Parathyroid adenoma (tissue), 2 donors: ENCODE measurements at regions not wholly inside any gene's neighbourhood (a gene's known extent, or its start where the extent isn't known, plus 50 kb on each side); places are given as distances from the start of the nearest gene placed in this dataset.

ENCODE experiments used
- H2AFZ ChIP-seq: fragments of 300-600 bp; sonication (generic); one replicate; pipeline ENCODE4 v1.7.0; 2017; ENCODE audit warnings: antibody characterized with exemption, mild to moderate bottlenecking
- H3K27ac ChIP-seq: fragments of 300-600 bp; sonication (generic); one replicate; pipeline ENCODE4 v1.7.0; 2017
- H3K27me3 ChIP-seq: fragments of 300-600 bp; sonication (generic); one replicate; pipeline ENCODE4 v1.7.0; 2017; ENCODE audit warnings: low read length; ENCODE audit not compliant: control insufficient read depth, insufficient read depth
- H3K36me3 ChIP-seq: fragments of 300-600 bp; sonication (generic); one replicate; pipeline ENCODE4 v1.7.0; 2017; ENCODE audit warnings: low read length; ENCODE audit not compliant: control insufficient read depth, insufficient read depth
- H3K4me1 ChIP-seq: fragments of 300-600 bp; sonication (generic); one replicate; pipeline ENCODE4 v1.7.0; 2017; ENCODE audit warnings: control low read depth
- H3K4me2 ChIP-seq: fragments of 300-600 bp; sonication (generic); one replicate; pipeline ENCODE4 v1.7.0; 2017; ENCODE audit warnings: low read length
- H3K4me3 ChIP-seq: fragments of 300-600 bp; sonication (generic); one replicate; pipeline ENCODE4 v1.7.0; 2017; ENCODE audit warnings: low read depth, low read length
- H3K79me2 ChIP-seq: fragments of 300-600 bp; sonication (generic); one replicate; pipeline ENCODE4 v1.7.0; 2017; ENCODE audit warnings: control low read depth
- H3K9ac ChIP-seq: fragments of 300-600 bp; sonication (generic); one replicate; pipeline ENCODE4 v1.7.0; 2017; ENCODE audit warnings: mild to moderate bottlenecking
- H3K9me3 ChIP-seq: fragments of 300-600 bp; sonication (generic); one replicate; pipeline ENCODE4 v1.7.0; 2017; ENCODE audit warnings: low read length; ENCODE audit not compliant: control insufficient read depth
- TF ChIP-seq, protein P1 (sequence below): fragments of 300-600 bp; sonication (generic); IDR thresholded peaks from one replicate; pipeline ENCODE4 v1.7.0; 2017; ENCODE audit warnings: antibody characterized with exemption, mild to moderate bottlenecking
- donor health status: primary hyperparathyroidism.

DNA sequence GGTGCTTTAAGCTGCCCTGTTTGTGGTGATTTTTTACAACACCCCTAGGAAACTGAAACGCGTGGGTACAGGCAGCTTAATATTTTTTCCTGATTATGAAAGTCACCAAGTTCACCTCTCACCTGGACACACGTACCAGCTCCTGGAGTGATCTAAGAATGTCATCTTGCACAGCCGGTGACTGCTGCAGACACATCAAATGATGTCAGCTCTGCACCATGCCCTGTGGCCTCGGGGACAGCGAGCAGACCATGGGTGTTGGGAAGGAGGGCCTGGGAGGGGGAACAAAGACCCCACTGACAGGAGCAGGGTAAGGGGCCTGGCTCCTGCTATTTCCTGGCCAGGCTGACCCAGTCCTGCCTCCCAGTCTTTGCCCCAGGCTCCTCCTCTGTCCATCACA lies 272.7 kb downstream of the PARN start:
- Histone ChIP-seq H3K27ac (no peak overlapping the region), H3K4me3 (no peak overlapping the region), H3K9me3 (no peaks in the 10 kb centered on the region), H3K27me3 (no peaks in the 10 kb centered on the region), H3K4me1 (no peaks in the 10 kb centered on the region), H2AFZ (no peak overlapping the region), H3K36me3 (no peaks in the 10 kb centered on the region), H3K4me2 (no peak overlapping the region), H3K9ac (no peak overlapping the region), H3K79me2 (no peaks in the 10 kb centered on the region)
- TF ChIP-seq, protein P1, sequence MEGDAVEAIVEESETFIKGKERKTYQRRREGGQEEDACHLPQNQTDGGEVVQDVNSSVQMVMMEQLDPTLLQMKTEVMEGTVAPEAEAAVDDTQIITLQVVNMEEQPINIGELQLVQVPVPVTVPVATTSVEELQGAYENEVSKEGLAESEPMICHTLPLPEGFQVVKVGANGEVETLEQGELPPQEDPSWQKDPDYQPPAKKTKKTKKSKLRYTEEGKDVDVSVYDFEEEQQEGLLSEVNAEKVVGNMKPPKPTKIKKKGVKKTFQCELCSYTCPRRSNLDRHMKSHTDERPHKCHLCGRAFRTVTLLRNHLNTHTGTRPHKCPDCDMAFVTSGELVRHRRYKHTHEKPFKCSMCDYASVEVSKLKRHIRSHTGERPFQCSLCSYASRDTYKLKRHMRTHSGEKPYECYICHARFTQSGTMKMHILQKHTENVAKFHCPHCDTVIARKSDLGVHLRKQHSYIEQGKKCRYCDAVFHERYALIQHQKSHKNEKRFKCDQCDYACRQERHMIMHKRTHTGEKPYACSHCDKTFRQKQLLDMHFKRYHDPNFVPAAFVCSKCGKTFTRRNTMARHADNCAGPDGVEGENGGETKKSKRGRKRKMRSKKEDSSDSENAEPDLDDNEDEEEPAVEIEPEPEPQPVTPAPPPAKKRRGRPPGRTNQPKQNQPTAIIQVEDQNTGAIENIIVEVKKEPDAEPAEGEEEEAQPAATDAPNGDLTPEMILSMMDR, result no peak

DNA sequence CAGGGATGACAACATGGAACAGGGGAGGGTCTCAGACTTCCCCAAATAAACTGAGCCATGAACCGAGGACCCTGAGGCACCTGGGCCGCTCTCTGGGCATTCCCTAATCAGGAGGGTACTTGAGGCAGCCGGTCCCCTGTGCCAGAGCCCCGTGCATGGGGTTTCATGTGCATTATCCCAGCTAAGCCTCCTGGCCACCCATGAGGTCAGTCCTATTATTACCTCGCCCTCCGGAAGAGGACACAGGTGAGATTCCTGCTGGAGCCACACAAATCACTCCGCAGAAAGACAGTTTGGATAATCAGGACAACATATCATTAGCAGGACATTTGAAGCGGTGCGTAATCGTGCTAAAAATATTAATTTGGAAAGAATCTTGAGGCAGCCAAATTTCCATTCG lies 274.0 kb downstream of the PARN start:
- Histone ChIP-seq H3K9me3 (no peaks in the 10 kb centered on the region), H3K4me1 (no peaks in the 10 kb centered on the region), H3K9ac (no peak overlapping the region), H3K27me3 (no peaks in the 10 kb centered on the region), H2AFZ (no peak overlapping the region), H3K27ac (no peak overlapping the region), H3K79me2 (no peaks in the 10 kb centered on the region), H3K4me3 (no peak overlapping the region), H3K4me2 (no peak overlapping the region), H3K36me3 (no peaks in the 10 kb centered on the region)
- TF ChIP-seq, protein P1, result no peak

DNA sequence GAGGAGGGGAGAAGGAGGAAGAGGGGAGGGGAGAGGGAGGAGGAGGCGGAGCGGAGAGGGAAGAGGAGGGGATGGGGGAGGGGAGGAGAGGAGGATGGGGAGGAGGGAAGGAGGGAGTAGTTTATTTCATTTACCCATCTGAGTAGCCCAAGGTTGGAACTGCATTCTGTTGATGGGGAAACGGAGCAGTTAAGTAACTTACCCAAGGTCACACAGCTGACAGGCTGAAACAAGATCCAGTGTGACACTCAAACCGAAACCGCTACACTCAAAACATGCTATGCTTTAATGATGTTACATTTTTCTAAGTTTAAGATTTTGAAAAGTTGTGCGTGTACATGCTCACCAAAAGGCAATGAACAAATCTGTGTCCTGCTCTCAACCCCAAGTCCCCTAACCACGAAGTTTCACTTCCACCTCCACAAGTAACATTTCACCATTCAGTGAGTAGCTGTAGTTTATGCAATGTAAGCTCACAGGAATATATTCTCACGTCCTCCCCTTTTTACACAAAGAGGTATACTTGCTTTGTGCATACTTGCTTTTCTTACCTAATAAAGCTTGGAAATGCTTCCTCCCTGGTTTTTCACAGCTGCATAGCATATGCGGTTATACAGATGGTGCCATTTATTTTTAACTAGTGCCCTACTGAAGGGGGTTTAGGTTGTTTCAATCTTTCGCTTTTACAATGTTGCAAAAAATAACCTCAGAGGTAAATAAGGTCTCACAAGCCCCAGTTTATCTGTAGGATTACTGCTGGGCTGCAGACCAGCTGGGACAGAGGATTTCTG lies 275.3 kb downstream of the PARN start:
- H3K79me2 ChIP-seq, result no peaks in the 10 kb centered on the region
- H3K9ac ChIP-seq, result no peak overlapping the region
- no peaks in the 10 kb centered on the region for H3K36me3 ChIP-seq
- H3K4me3 ChIP-seq, result no peak overlapping the region
- H3K4me2 ChIP-seq, result no peak overlapping the region
- no peaks in the 10 kb centered on the region for H3K9me3 ChIP-seq
- TF ChIP-seq, protein P1, result no peak
- no peaks in the 10 kb centered on the region for H3K4me1 ChIP-seq
- no peaks in the 10 kb centered on the region for H3K27me3 ChIP-seq
- no peak overlapping the region for H2AFZ ChIP-seq
- H3K27ac ChIP-seq, result no peak overlapping the region

DNA sequence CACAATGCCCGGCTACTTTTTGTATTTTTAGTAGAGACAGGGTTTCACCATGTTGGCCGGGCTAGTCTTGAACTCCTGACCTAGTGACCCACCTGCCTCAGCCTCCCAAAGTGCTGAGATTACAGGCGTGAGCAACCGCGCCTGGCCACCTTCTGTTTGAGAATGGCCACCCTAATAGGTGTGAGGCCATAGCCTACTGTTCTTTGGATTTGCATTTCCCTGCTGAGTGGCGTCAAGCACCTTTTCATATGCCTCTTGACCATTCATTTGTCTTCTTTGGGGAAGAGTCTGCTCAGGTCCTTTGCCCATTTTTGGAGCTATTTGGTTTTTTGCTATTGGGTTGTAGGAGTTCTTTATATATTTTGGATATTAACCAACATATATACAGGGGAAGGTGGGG lies 276.7 kb downstream of the PARN start:
- Histone ChIP-seq H3K9ac (no peak overlapping the region), H3K4me2 (no peak overlapping the region), H3K79me2 (no peaks in the 10 kb centered on the region), H3K36me3 (no peaks in the 10 kb centered on the region), H3K4me1 (no peaks in the 10 kb centered on the region), H3K4me3 (no peak overlapping the region), H3K27me3 (no peaks in the 10 kb centered on the region), H2AFZ (no peak overlapping the region), H3K9me3 (no peaks in the 10 kb centered on the region), H3K27ac (no peak overlapping the region)
- TF ChIP-seq, protein P1, result no peak

DNA sequence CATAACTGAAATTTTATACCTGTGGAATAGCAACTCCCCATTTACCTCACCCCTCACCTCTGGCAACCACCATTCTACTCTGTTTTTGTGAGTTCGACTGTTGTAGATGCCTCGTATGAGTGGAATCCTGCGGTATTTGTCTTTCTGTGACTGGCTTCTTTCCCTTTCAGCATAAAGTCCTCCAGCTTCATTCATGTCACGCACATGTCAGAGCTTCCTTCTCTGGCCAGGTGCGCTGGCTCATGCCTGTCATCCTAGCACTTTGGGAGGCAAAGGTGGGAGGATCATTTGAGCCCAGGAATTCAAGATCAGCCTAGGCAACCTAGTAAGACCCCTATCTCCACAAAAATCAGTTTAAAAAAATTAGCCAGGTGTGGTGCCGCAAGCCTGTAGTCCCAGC lies 278.4 kb downstream of the PARN start:
- H3K9me3 ChIP-seq, result no peaks in the 10 kb centered on the region
- H3K36me3 ChIP-seq, result no peaks in the 10 kb centered on the region
- no peak overlapping the region for H2AFZ ChIP-seq
- H3K27me3 ChIP-seq, result no peaks in the 10 kb centered on the region
- no peak overlapping the region for H3K9ac ChIP-seq
- H3K79me2 ChIP-seq, result no peaks in the 10 kb centered on the region
- no peak overlapping the region for H3K27ac ChIP-seq
- TF ChIP-seq, protein P1, result no peak
- H3K4me2 ChIP-seq, result no peak overlapping the region
- H3K4me1 ChIP-seq, result no peaks in the 10 kb centered on the region
- no peak overlapping the region for H3K4me3 ChIP-seq
